ENCODE measurements at regions not wholly inside any gene's neighbourhood (a gene's known extent, or its start where the extent isn't known, plus 50 kb on each side); places are given as distances from the start of the nearest gene placed in this dataset.

GRCh38 chr18:67599277-67599676 lies 82.8 kb upstream of the DSEL start:
- DNase-seq (ENCODE audit: low spot score): no peak

GRCh38 chr18:67597759-67598158 lies 81.2 kb upstream of the DSEL start:
- DNase-seq (ENCODE audit: low spot score): no peak
- TF ChIP-seq, protein P1, sequence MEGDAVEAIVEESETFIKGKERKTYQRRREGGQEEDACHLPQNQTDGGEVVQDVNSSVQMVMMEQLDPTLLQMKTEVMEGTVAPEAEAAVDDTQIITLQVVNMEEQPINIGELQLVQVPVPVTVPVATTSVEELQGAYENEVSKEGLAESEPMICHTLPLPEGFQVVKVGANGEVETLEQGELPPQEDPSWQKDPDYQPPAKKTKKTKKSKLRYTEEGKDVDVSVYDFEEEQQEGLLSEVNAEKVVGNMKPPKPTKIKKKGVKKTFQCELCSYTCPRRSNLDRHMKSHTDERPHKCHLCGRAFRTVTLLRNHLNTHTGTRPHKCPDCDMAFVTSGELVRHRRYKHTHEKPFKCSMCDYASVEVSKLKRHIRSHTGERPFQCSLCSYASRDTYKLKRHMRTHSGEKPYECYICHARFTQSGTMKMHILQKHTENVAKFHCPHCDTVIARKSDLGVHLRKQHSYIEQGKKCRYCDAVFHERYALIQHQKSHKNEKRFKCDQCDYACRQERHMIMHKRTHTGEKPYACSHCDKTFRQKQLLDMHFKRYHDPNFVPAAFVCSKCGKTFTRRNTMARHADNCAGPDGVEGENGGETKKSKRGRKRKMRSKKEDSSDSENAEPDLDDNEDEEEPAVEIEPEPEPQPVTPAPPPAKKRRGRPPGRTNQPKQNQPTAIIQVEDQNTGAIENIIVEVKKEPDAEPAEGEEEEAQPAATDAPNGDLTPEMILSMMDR (IDR thresholded peaks at IDR 0.05; ENCODE audit: extremely low read depth, missing control alignments): no peak

More at GRCh38 chr18:67599277-67599676, 82.8 kb upstream of the DSEL start:
- TF ChIP-seq, protein P1 (IDR thresholded peaks at IDR 0.05; ENCODE audit: extremely low read depth, missing control alignments): no peak

- TF ChIP-seq, protein P1 (IDR thresholded peaks at IDR 0.05; ENCODE audit: extremely low read depth, missing control alignments): no peak
- DNase-seq (ENCODE audit: low spot score): no peak
Measured at GRCh38 chr18:67596003-67596402, 79.5 kb upstream of the DSEL start.

GRCh38 chr18:67590571-67591141 lies 74.1 kb upstream of the DSEL start:
- TF ChIP-seq, protein P1 (IDR thresholded peaks at IDR 0.05; ENCODE audit: extremely low read depth, missing control alignments): no peak
- no peak for DNase-seq (ENCODE audit: low spot score)

DNA sequence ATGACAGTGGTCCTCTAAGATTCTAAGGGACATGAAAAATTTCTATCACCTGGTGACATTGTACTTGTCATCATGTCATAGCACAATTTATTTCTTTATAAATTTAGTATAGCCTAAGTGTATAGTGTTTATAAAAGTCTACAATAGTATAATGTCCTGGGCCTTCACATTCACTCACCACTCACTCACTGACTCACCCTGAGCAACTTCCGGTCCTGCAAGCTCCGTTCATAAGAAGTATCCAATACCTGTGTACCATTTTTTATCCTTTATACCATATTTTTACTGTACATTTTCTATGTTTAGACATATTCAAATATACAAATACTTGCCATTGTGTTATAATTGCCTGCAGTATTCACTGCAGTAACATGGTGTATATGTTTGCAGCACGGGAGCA lies 72.8 kb upstream of the DSEL start:
- TF ChIP-seq, protein P1 (IDR thresholded peaks at IDR 0.05; ENCODE audit: extremely low read depth, missing control alignments): no peak
- no peak for DNase-seq (ENCODE audit: low spot score)

DNA sequence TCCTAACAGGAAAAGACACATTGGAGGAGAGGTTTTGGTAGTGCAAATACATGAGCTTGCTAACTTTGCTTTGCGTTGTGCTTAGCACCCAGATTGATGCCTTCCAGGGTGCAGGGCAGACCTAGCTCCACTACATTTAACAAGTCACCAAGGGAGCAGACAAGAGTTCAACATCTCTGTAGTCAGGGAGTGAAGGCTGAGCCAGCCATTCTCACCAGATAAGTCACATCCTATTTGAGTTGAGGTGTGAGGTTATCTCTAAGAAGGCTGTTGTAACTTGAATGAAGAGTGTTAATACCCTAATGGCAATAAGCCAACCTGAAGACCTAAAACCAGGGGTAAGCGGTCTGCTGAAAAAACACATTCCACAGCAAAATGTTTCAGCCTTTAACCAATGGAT lies 69.6 kb upstream of the DSEL start:
- TF ChIP-seq, protein P1 (IDR thresholded peaks at IDR 0.05; ENCODE audit: extremely low read depth, missing control alignments): no peak
- no peak for DNase-seq (ENCODE audit: low spot score)

DNA sequence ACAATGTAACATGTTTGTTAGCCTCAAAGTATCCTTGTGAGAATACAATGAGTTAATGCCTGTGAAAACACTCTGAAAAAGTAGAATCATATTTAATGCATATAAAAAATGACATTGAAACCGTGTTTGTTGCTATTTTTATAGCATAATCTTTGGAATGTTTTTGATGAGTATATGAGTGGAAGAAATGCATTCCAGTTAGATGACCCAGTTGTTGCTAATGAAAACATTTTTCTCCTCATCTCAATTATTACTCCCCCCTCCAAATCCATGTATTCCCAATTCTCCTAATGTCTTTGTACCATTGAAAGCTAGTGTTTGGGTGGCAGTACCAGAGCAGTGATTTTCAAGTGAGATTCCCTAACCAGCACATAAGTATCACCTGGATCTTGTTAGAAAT lies 67.1 kb upstream of the DSEL start:
- DNase-seq (ENCODE audit: low spot score): no peak
- TF ChIP-seq, protein P1 (IDR thresholded peaks at IDR 0.05; ENCODE audit: extremely low read depth, missing control alignments): no peak
